Aorta (tissue), 5 donors: ENCODE measurements at regions not wholly inside any gene's neighbourhood (a gene's known extent, or its start where the extent isn't known, plus 50 kb on each side); places are given as distances from the start of the nearest gene placed in this dataset.
"Not testable (repeated sequence)": the region's sequence is repeated elsewhere in the genome, so short reads cannot be mapped to it uniquely, and the experiment has no call there.

Experiments
- ATAC-seq: fragments of 200-7000 bp; cut with Tn5 transposase; one replicate; pipeline ENCODE4 v1.9.1; 2022; ENCODE audit warnings: moderate library complexity; ENCODE audit not compliant: low FRiP score
- DNase-seq, 2 donors: peaks; one replicate each; pipeline ENCODE4 v3.0.0-alpha.2; 2020
- H3K27ac ChIP-seq, 2 donors: one replicate each; pipeline ENCODE4 v1.5.1; 2013; ENCODE audit warnings: low read length in 2 of 2, mild to moderate bottlenecking in 2 of 2, moderate library complexity in 2 of 2, control low read depth in 1 of 2, inconsistent platforms in 1 of 2, low read depth in 1 of 2
- H3K27me3 ChIP-seq, 2 donors: one replicate each; pipeline ENCODE4 v1.6.1; 2013; ENCODE audit warnings: control low read depth in 1 of 2, low read length in 1 of 2, mild to moderate bottlenecking in 1 of 2, moderate library complexity in 1 of 2; ENCODE audit not compliant: insufficient read depth in 2 of 2, control insufficient read depth in 1 of 2
- H3K36me3 ChIP-seq, 2 donors: one replicate each; pipeline ENCODE4 v1.6.1; 2013; ENCODE audit warnings: control low read depth in 1 of 2, low read length in 1 of 2, mild to moderate bottlenecking in 1 of 2; ENCODE audit not compliant: insufficient read depth in 2 of 2, control insufficient read depth in 1 of 2
- H3K4me1 ChIP-seq, 2 donors: one replicate each; pipeline ENCODE4 v1.6.1; 2013; ENCODE audit warnings: low read length in 2 of 2, control low read depth in 1 of 2, mild to moderate bottlenecking in 1 of 2, moderate library complexity in 1 of 2; ENCODE audit not compliant: insufficient read depth in 2 of 2, control insufficient read depth in 1 of 2
- H3K4me3 ChIP-seq, 2 donors: one replicate each; pipeline ENCODE4 v1.5.1; 2013; ENCODE audit warnings: low read length in 2 of 2, control low read depth in 1 of 2, mild to moderate bottlenecking in 1 of 2
- H3K9me3 ChIP-seq: one replicate; pipeline ENCODE4 v1.6.1; 2013; ENCODE audit warnings: mild to moderate bottlenecking, low read length; ENCODE audit not compliant: control insufficient read depth
- WGBS, 2 donors: extraction: QIAGEN DNeasy Blood & Tissue Kit; methylation state at CpG; one replicate each; pipeline ENCODE4 v1.1.7; 2013; 5-methylcytosine and 5-hydroxymethylcytosine counted together
- intact Hi-C, 2 donors: fragments of 100-400 bp; cut with DNase I; formaldehyde crosslinking; loops; one replicate each; pipeline versions ENCODE4 v1.14.2 to v1.15.0; 2022
- donor health status: healthy with polysubstance abuse.
- donor health status: Bipolar disorder and iron deficiency.
- donor health status: DM: no; HTN: no; CAD: no.
- donor health status: DM: no; HTN: no; CAD: no.
- donor health status: DM: yes; HTN: yes; CAD: no.

- H3K36me3 ChIP-seq = no peaks in the 10 kb centered on the region
- peak; percentile 19 for ATAC-seq
- H3K4me3 ChIP-seq = no peak overlapping the region
- H3K27me3 ChIP-seq = no peaks in the 10 kb centered on the region
- 25 to 35% methylated on average over 4 of the region's 4 CpGs for WGBS, 2 donors
- H3K27ac ChIP-seq = no peak overlapping the region
- intact Hi-C loops = no loop called here
- no peak for DNase-seq
- no peaks in the 10 kb centered on the region for H3K9me3 ChIP-seq
- peaks cover 1 to 9% of the 10 kb centered on the region in 2 donors for H3K4me1 ChIP-seq
Measured at GRCh38 chr5:158051036-158051435, 192.1 kb upstream of the CLINT1 start.

DNA sequence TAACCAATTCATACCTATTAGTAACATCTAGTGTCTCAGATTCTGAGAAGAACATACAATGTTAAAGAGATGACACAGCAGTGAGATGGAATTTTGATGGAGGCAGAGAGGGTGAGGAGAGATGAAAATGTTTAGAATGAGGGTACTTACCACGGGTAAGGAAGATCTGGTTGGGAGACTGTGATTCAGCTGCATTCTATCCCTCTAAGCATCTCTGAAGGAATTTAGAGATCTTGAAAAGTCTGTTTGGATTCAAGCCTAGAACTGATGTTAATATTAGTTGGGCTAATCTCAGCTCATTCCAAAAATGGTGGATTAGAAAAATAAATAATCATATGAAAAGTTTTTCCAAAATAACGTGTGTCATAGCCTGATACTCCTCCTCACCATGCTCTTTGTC, 191.5 kb upstream of the CLINT1 start:
- intact Hi-C loops = no loop called here
- no peak overlapping the region for H3K4me3 ChIP-seq
- no peaks in the 10 kb centered on the region for H3K27me3 ChIP-seq
- no peaks in the 10 kb centered on the region for H3K36me3 ChIP-seq
- DNase-seq (no peak), ATAC-seq (no peak)
- no peak overlapping the region for H3K27ac ChIP-seq
- WGBS, 2 donors = 6 to 7% methylated on average over 2 of the region's 2 CpGs
- peaks cover 1 to 9% of the 10 kb centered on the region in 2 donors for H3K4me1 ChIP-seq
- no peaks in the 10 kb centered on the region for H3K9me3 ChIP-seq

- H3K27me3 ChIP-seq = no peaks in the 10 kb centered on the region
- DNase-seq (no peak), ATAC-seq (no peak)
- H3K9me3 ChIP-seq = no peaks in the 10 kb centered on the region
- H3K4me1 ChIP-seq = peaks cover 1 to 9% of the 10 kb centered on the region in 2 donors
- H3K4me3 ChIP-seq = no peak overlapping the region
- no peaks in the 10 kb centered on the region for H3K36me3 ChIP-seq
- H3K27ac ChIP-seq = no peak overlapping the region
- intact Hi-C loops = no loop called here
- 85 to 89% methylated on average over 1 of the region's 1 CpG for WGBS, 2 donors
Measured at GRCh38 chr5:158049459-158049858, 190.5 kb upstream of the CLINT1 start.

GRCh38 chr5:158045696-158046095, 186.8 kb upstream of the CLINT1 start:
- H3K4me3 ChIP-seq = no peak overlapping the region
- ATAC-seq = no peak
- H3K27ac ChIP-seq = no peak overlapping the region
- WGBS, 2 donors = 94 to 97% methylated on average over 1 of the region's 1 CpG
- no peaks in the 10 kb centered on the region for H3K9me3 ChIP-seq
- H3K4me1 ChIP-seq = peaks cover 0 to 4% of the 10 kb centered on the region in 2 donors
- no peaks in the 10 kb centered on the region for H3K36me3 ChIP-seq
- no peaks in the 10 kb centered on the region for H3K27me3 ChIP-seq
- intact Hi-C loops = no loop called here
- DNase-seq = no peak

- no peaks in the 10 kb centered on the region for H3K4me1 ChIP-seq
- peaks cover 4% of the 10 kb centered on the region for H3K9me3 ChIP-seq
- H3K27ac ChIP-seq = no peak overlapping the region
- no peaks in the 10 kb centered on the region for H3K27me3 ChIP-seq
- DNase-seq (no peak), ATAC-seq (no peak)
- H3K36me3 ChIP-seq = no peaks in the 10 kb centered on the region
- WGBS, 2 donors = 50 to 60% methylated on average over 2 of the region's 2 CpGs
- H3K4me3 ChIP-seq = no peak overlapping the region
- intact Hi-C loops = no loop called here
Measured at GRCh38 chr5:158039911-158040347, 181.0 kb upstream of the CLINT1 start.

DNA sequence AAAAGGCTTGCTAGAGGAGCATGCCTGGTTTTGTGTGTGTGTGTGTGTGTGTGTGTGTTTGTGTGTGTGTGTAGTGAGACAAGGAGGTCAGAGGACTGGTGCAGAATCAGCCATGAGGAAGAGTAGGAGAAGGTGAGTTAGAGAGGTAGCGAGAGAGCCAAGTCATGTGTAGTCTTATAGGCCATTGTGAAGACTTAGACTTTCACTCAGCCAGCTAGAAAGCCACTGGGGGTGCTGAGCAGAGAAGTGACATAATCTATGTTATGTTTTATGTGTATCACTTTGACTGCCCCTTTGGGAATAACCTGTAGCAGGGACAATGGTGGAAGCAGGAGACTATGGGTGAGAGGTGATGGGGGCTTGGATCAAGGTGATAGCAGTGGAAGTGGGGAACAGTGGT, 180.5 kb upstream of the CLINT1 start:
- intact Hi-C loops = no loop called here
- Histone ChIP-seq H3K36me3 (no peaks in the 10 kb centered on the region), H3K27ac (no peak overlapping the region), H3K4me1 (no peaks in the 10 kb centered on the region), H3K9me3 (peaks cover 6% of the 10 kb centered on the region), H3K27me3 (no peaks in the 10 kb centered on the region), H3K4me3 (no peak overlapping the region)
- DNase-seq = no peak
- whole genome bisulfite sequencing, 2 donors = 0 to 96% methylated on average over 1 of the region's 1 CpG
- no peak for ATAC-seq

GRCh38 chr5:158036983-158037595, 178.1 kb upstream of the CLINT1 start:
- H3K27me3 ChIP-seq, intact Hi-C loops, ATAC-seq, H3K4me3 ChIP-seq, H3K9me3 ChIP-seq, H3K36me3 ChIP-seq, H3K27ac ChIP-seq, DNase-seq, H3K4me1 ChIP-seq: not testable (repeated sequence)
- WGBS, 2 donors = 96 to 99% methylated on average over 16 to 31 of the region's 31 CpGs

DNA sequence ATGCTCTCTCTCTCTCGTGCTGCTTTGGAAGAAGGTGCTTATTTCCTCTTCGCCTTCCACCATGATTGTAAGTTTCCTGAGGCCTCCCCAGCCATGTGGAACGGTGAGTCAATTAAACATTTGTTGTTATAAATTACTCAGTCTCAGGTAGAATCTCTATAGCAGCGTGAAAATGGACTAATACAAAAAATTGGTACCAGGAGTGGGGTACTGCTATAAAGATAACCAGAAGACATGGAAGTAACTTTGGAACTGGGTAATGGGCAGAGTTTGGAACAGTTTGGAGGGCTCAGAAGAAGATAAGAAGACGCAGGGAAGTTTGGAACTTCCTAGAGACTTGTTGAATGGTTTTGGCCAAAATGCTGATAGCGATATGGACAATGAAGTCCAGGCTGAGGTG, 175.6 kb upstream of the CLINT1 start:
- H3K27me3 ChIP-seq, H3K27ac ChIP-seq, intact Hi-C loops, ATAC-seq, DNase-seq, H3K4me1 ChIP-seq, H3K9me3 ChIP-seq, H3K4me3 ChIP-seq, H3K36me3 ChIP-seq: not testable (repeated sequence)
- WGBS, 2 donors = 94 to 95% methylated on average over 6 of the region's 6 CpGs

GRCh38 chr5:158033724-158034123, 174.8 kb upstream of the CLINT1 start:
- DNase-seq (no peak), ATAC-seq (no peak)
- no peaks in the 10 kb centered on the region for H3K4me1 ChIP-seq
- H3K9me3 ChIP-seq = peaks cover 8% of the 10 kb centered on the region
- no peak overlapping the region for H3K27ac ChIP-seq
- no peaks in the 10 kb centered on the region for H3K27me3 ChIP-seq
- WGBS, 2 donors = 92 to 95% methylated on average over 1 of the region's 1 CpG
- intact Hi-C loops = no loop called here
- H3K4me3 ChIP-seq = no peak overlapping the region
- H3K36me3 ChIP-seq = peaks cover 0 to 3% of the 10 kb centered on the region in 2 donors
